GM23338 (cell line): ENCODE measurements at regions not wholly inside any gene's neighbourhood (a gene's known extent, or its start where the extent isn't known, plus 50 kb on each side); places are given as distances from the start of the nearest gene placed in this dataset.

Experiments
- ATAC-seq: fragments of 200-7000 bp; cut with Tn5 transposase; 3 replicates; pipeline ENCODE4 v1.9.1; 2020
- DNase-seq: peaks from one replicate; pipeline ENCODE4 v3.0.0-alpha.2; 2015; ENCODE audit warnings: low spot score
- H2AFZ ChIP-seq: fragments of 200-600 bp; sonication (generic); 2 replicates; pipeline ENCODE4 v1.8.0; 2016; ENCODE audit warnings: antibody characterized with exemption, mild to moderate bottlenecking, moderate library complexity
- H3F3A ChIP-seq: fragments of 200-600 bp; sonication (generic); replicated peaks from 2 replicates; pipeline ENCODE4 v1.8.0; 2017; ENCODE audit warnings: antibody characterized with exemption, mixed run types, low read depth
- H3K27ac ChIP-seq: fragments of 200-600 bp; sonication (generic); 2 replicates; pipeline ENCODE4 v1.6.1; 2016; ENCODE audit warnings: low read depth
- H3K27me3 ChIP-seq: fragments of 200-600 bp; sonication (generic); 2 replicates; pipeline ENCODE4 v1.8.0; 2016; ENCODE audit warnings: mild to moderate bottlenecking, mixed run types, moderate library complexity; ENCODE audit not compliant: insufficient read depth
- H3K36me3 ChIP-seq: fragments of 200-600 bp; sonication (generic); 2 replicates; pipeline ENCODE4 v1.8.0; 2016; ENCODE audit warnings: mild to moderate bottlenecking; ENCODE audit not compliant: insufficient read depth
- H3K4me1 ChIP-seq: fragments of 200-600 bp; sonication (generic); 2 replicates; pipeline ENCODE4 v1.8.0; 2016; ENCODE audit warnings: mild to moderate bottlenecking, moderate library complexity; ENCODE audit not compliant: insufficient read depth
- H3K4me2 ChIP-seq: fragments of 200-600 bp; sonication (generic); 2 replicates; pipeline ENCODE4 v1.7.1; 2017; ENCODE audit warnings: mixed run types
- H3K4me3 ChIP-seq: fragments of 200-600 bp; sonication (generic); 2 replicates; pipeline ENCODE4 v1.6.1; 2016; ENCODE audit warnings: mixed run types
- H3K79me2 ChIP-seq: fragments of 200-600 bp; sonication (generic); replicated peaks from 2 replicates; pipeline ENCODE4 v1.8.0; 2017; ENCODE audit warnings: mild to moderate bottlenecking; ENCODE audit not compliant: insufficient read depth
- H3K9me2 ChIP-seq: fragments of 200-600 bp; sonication (generic); 2 replicates; pipeline ENCODE4 v1.8.0; 2017; ENCODE audit not compliant: insufficient read depth
- H4K20me1 ChIP-seq: fragments of 200-600 bp; sonication (generic); replicated peaks from 2 replicates; pipeline ENCODE4 v1.8.0; 2017; ENCODE audit warnings: mild to moderate bottlenecking; ENCODE audit not compliant: insufficient read depth
- H3K27ac Mint-ChIP-seq: 2 replicates; pipeline ENCODE4 v1.8.0; 2020; ENCODE audit warnings: inconsistent platforms, mild to moderate bottlenecking, moderate library complexity, mixed read lengths
- H3K27me3 Mint-ChIP-seq: 3 replicates; pipeline ENCODE4 v1.8.0; 2022; ENCODE audit warnings: low read depth, mild to moderate bottlenecking, moderate library complexity, mixed read lengths, inconsistent platforms; ENCODE audit not compliant: insufficient read depth, poor library complexity
- H3K36me3 Mint-ChIP-seq: 3 replicates; pipeline ENCODE4 v1.8.0; 2021; ENCODE audit warnings: low read depth, mild to moderate bottlenecking, inconsistent platforms, moderate library complexity, mixed read lengths
- H3K4me1 Mint-ChIP-seq: 3 replicates; pipeline ENCODE4 v1.8.0; 2020; ENCODE audit warnings: mild to moderate bottlenecking, inconsistent platforms, mixed read lengths
- H3K4me3 Mint-ChIP-seq: 3 replicates; pipeline ENCODE4 v1.8.0; 2021; ENCODE audit warnings: moderate library complexity, mild to moderate bottlenecking, inconsistent platforms, mixed read lengths
- H3K9me3 Mint-ChIP-seq: 3 replicates; pipeline ENCODE4 v1.8.0; 2020; ENCODE audit warnings: moderate library complexity, mild to moderate bottlenecking, inconsistent platforms, mixed read lengths
- CREB1 ChIP-seq: fragments of 250-450 bp; sonication (Bioruptor Pico); IDR thresholded peaks from 2 replicates; pipeline ENCODE4 v1.5.0; 2020; ENCODE audit warnings: low read depth, mild to moderate bottlenecking, moderate library complexity
- EZH2 ChIP-seq: fragments of 200-600 bp; sonication (generic); IDR thresholded peaks from one replicate; pipeline ENCODE4 v1.8.0; 2017; ENCODE audit warnings: antibody characterized with exemption, mild to moderate bottlenecking, low read depth; ENCODE audit not compliant: unreplicated experiment
- EZH2phosphoT487 ChIP-seq: fragments of 200-600 bp; sonication (generic); IDR thresholded peaks from one replicate; pipeline ENCODE4 v1.8.1; 2018; ENCODE audit warnings: antibody characterized with exemption; ENCODE audit not compliant: unreplicated experiment
- JUNB ChIP-seq: IDR thresholded peaks from one replicate; pipeline ENCODE4 v1.6.1; 2016; ENCODE audit warnings: antibody characterized with exemption; ENCODE audit not compliant: unreplicated experiment
- NANOG ChIP-seq: IDR thresholded peaks from 2 replicates; pipeline ENCODE4 v1.6.1; 2016; ENCODE audit warnings: antibody characterized with exemption, borderline replicate concordance
- POLR2AphosphoS5 ChIP-seq: IDR thresholded peaks from 2 replicates; pipeline ENCODE4 v1.6.1; 2016; ENCODE audit warnings: antibody characterized with exemption, low read depth
- STAT1 ChIP-seq: IDR thresholded peaks from one replicate; pipeline ENCODE4 v1.6.1; 2016; ENCODE audit warnings: antibody characterized with exemption; ENCODE audit not compliant: unreplicated experiment
- ZNF114 ChIP-seq: fragments of 250-450 bp; sonication (Bioruptor Pico); IDR thresholded peaks from 2 replicates; pipeline ENCODE4 v1.5.0; 2020; ENCODE audit warnings: mild to moderate bottlenecking, moderate library complexity
- ZNF331 ChIP-seq: fragments of 250-450 bp; sonication (Bioruptor Pico); IDR thresholded peaks from 2 replicates; pipeline ENCODE4 v1.5.0; 2020; ENCODE audit warnings: low read depth, mild to moderate bottlenecking, moderate library complexity
- TF ChIP-seq, protein P1 (sequence below): IDR thresholded peaks from 2 replicates; pipeline ENCODE4 v1.6.1; 2016; ENCODE audit warnings: antibody characterized with exemption
- TF ChIP-seq, protein P2 (sequence below): IDR thresholded peaks from one replicate; pipeline ENCODE4 v1.6.1; 2018; ENCODE audit warnings: antibody characterized with exemption; ENCODE audit not compliant: unreplicated experiment
- TF ChIP-seq, protein P3 (sequence below): fragments of 250-450 bp; sonication (Bioruptor Pico); IDR thresholded peaks from 2 replicates; pipeline ENCODE4 v1.5.0; 2020; ENCODE audit warnings: mild to moderate bottlenecking, moderate library complexity

DNA sequence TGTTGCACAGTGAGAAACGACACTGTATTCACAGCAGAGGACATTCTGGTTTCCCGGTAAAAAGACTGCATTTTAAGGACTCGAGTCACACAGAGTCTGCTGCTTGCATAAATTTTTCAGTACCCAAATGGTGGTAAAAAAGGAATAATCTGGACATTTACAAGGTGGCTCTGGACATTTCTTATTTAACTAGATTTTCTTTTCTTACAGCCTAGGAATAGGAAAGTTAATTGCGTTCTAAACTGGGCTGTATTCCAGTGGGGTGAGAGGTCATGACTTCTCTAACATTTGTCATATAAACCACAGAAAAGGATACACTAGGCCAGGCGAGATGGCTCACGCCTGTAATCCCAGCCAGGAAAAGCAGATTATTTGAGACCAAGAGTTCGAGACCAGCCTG lies 237.5 kb upstream of the KLF6 start:
- H3K36me3 ChIP-seq, result no peaks in the 10 kb centered on the region
- ATAC-seq, result no peak
- no peak for DNase-seq
- H4K20me1 ChIP-seq, result no peaks in the 10 kb centered on the region
- no peaks in the 10 kb centered on the region for H3K4me1 ChIP-seq
- TF ChIP-seq, protein P1, sequence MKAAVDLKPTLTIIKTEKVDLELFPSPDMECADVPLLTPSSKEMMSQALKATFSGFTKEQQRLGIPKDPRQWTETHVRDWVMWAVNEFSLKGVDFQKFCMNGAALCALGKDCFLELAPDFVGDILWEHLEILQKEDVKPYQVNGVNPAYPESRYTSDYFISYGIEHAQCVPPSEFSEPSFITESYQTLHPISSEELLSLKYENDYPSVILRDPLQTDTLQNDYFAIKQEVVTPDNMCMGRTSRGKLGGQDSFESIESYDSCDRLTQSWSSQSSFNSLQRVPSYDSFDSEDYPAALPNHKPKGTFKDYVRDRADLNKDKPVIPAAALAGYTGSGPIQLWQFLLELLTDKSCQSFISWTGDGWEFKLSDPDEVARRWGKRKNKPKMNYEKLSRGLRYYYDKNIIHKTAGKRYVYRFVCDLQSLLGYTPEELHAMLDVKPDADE, result no peak
- TF ChIP-seq CREB1 (CRISPR knock-in tag), result no peak
- no peak for TF ChIP-seq NANOG
- no peak for TF ChIP-seq JUNB
- TF ChIP-seq, protein P2, sequence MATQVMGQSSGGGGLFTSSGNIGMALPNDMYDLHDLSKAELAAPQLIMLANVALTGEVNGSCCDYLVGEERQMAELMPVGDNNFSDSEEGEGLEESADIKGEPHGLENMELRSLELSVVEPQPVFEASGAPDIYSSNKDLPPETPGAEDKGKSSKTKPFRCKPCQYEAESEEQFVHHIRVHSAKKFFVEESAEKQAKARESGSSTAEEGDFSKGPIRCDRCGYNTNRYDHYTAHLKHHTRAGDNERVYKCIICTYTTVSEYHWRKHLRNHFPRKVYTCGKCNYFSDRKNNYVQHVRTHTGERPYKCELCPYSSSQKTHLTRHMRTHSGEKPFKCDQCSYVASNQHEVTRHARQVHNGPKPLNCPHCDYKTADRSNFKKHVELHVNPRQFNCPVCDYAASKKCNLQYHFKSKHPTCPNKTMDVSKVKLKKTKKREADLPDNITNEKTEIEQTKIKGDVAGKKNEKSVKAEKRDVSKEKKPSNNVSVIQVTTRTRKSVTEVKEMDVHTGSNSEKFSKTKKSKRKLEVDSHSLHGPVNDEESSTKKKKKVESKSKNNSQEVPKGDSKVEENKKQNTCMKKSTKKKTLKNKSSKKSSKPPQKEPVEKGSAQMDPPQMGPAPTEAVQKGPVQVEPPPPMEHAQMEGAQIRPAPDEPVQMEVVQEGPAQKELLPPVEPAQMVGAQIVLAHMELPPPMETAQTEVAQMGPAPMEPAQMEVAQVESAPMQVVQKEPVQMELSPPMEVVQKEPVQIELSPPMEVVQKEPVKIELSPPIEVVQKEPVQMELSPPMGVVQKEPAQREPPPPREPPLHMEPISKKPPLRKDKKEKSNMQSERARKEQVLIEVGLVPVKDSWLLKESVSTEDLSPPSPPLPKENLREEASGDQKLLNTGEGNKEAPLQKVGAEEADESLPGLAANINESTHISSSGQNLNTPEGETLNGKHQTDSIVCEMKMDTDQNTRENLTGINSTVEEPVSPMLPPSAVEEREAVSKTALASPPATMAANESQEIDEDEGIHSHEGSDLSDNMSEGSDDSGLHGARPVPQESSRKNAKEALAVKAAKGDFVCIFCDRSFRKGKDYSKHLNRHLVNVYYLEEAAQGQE, result no peak
- Mint-ChIP-seq H3K27ac (no peak overlapping the region), H3K4me1 (0 out of 3 replicates have a peak, but pooled peaks cover 5% of the 10 kb centered on the region), H3K4me3 (no peak overlapping the region), H3K27me3 (peaks cover 3% of the 10 kb centered on the region), H3K36me3 (no peaks in the 10 kb centered on the region), H3K9me3 (no peaks in the 10 kb centered on the region)
- no peaks in the 10 kb centered on the region for H3K27me3 ChIP-seq
- H3F3A ChIP-seq, result no peaks in the 10 kb centered on the region
- H3K79me2 ChIP-seq, result no peaks in the 10 kb centered on the region
- no peak overlapping the region for H3K4me3 ChIP-seq
- H3K9me2 ChIP-seq, result no peaks in the 10 kb centered on the region
- no peak overlapping the region for H2AFZ ChIP-seq
- H3K27ac ChIP-seq, result no peak overlapping the region
- H3K4me2 ChIP-seq, result no peak overlapping the region

DNA sequence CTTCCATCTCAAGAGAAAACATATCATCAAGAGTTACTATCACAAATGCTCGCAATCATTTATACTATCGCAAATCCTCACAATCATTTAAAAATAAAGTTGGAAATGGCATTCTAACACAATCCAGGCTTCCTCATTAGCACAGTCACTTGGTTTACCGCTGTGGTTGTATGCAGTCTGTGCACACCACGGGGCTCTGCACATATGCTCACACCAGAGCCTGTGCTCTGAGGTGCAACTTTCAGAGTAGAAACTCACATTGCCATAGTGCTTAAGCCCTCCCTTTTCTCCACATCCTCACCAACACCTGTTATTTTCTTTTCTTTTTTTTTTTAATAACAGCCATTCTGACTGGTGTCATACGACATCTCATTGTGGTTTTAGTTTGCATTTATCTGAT lies 235.6 kb upstream of the KLF6 start:
- no peaks in the 10 kb centered on the region for H3K9me3 Mint-ChIP-seq

More for the DNA sequence above, 235.6 kb upstream of the KLF6 start:
- Mint-ChIP-seq H3K36me3 (no peaks in the 10 kb centered on the region), H3K27me3 (peaks cover 3% of the 10 kb centered on the region), H3K27ac (no peak overlapping the region), H3K4me3 (no peak overlapping the region), H3K4me1 (0 out of 3 replicates have a peak, but pooled peaks cover 5% of the 10 kb centered on the region)
- no peak overlapping the region for H3K4me2 ChIP-seq
- H3K27ac ChIP-seq, result no peak overlapping the region
- no peaks in the 10 kb centered on the region for H3K79me2 ChIP-seq
- no peaks in the 10 kb centered on the region for H3K36me3 ChIP-seq
- H2AFZ ChIP-seq, result no peak overlapping the region
- ATAC-seq (no peak), DNase-seq (no peak)
- TF ChIP-seq, protein P3, sequence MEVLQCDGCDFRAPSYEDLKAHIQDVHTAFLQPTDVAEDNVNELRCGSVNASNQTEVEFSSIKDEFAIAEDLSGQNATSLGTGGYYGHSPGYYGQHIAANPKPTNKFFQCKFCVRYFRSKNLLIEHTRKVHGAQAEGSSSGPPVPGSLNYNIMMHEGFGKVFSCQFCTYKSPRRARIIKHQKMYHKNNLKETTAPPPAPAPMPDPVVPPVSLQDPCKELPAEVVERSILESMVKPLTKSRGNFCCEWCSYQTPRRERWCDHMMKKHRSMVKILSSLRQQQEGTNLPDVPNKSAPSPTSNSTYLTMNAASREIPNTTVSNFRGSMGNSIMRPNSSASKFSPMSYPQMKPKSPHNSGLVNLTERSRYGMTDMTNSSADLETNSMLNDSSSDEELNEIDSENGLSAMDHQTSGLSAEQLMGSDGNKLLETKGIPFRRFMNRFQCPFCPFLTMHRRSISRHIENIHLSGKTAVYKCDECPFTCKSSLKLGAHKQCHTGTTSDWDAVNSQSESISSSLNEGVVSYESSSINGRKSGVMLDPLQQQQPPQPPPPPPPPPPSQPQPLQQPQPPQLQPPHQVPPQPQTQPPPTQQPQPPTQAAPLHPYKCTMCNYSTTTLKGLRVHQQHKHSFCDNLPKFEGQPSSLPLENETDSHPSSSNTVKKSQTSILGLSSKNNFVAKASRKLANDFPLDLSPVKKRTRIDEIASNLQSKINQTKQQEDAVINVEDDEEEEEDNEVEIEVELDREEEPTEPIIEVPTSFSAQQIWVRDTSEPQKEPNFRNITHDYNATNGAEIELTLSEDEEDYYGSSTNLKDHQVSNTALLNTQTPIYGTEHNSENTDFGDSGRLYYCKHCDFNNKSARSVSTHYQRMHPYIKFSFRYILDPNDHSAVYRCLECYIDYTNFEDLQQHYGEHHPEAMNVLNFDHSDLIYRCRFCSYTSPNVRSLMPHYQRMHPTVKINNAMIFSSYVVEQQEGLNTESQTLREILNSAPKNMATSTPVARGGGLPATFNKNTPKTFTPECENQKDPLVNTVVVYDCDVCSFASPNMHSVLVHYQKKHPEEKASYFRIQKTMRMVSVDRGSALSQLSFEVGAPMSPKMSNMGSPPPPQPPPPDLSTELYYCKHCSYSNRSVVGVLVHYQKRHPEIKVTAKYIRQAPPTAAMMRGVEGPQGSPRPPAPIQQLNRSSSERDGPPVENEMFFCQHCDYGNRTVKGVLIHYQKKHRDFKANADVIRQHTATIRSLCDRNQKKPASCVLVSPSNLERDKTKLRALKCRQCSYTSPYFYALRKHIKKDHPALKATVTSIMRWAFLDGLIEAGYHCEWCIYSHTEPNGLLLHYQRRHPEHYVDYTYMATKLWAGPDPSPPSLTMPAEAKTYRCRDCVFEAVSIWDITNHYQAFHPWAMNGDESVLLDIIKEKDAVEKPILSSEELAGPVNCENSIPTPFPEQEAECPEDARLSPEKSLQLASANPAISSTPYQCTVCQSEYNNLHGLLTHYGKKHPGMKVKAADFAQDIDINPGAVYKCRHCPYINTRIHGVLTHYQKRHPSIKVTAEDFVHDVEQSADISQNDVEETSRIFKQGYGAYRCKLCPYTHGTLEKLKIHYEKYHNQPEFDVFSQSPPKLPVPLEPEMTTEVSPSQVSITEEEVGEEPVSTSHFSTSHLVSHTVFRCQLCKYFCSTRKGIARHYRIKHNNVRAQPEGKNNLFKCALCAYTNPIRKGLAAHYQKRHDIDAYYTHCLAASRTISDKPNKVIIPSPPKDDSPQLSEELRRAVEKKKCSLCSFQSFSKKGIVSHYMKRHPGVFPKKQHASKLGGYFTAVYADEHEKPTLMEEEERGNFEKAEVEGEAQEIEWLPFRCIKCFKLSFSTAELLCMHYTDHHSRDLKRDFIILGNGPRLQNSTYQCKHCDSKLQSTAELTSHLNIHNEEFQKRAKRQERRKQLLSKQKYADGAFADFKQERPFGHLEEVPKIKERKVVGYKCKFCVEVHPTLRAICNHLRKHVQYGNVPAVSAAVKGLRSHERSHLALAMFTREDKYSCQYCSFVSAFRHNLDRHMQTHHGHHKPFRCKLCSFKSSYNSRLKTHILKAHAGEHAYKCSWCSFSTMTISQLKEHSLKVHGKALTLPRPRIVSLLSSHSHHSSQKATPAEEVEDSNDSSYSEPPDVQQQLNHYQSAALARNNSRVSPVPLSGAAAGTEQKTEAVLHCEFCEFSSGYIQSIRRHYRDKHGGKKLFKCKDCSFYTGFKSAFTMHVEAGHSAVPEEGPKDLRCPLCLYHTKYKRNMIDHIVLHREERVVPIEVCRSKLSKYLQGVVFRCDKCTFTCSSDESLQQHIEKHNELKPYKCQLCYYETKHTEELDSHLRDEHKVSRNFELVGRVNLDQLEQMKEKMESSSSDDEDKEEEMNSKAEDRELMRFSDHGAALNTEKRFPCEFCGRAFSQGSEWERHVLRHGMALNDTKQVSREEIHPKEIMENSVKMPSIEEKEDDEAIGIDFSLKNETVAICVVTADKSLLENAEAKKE, result no peak
- no peak for TF ChIP-seq CREB1 (CRISPR knock-in tag)
- no peak for TF ChIP-seq ZNF114
- no peak for TF ChIP-seq STAT1
- TF ChIP-seq POLR2AphosphoS5, result no peak
- no peak for TF ChIP-seq ZNF331 (CRISPR knock-in tag)
- TF ChIP-seq JUNB, result no peak
- TF ChIP-seq EZH2phosphoT487, result no peak
- no peak for TF ChIP-seq EZH2
- H3K4me3 ChIP-seq, result no peak overlapping the region
- no peaks in the 10 kb centered on the region for H3K27me3 ChIP-seq
- no peaks in the 10 kb centered on the region for H3K9me2 ChIP-seq
- no peaks in the 10 kb centered on the region for H3K4me1 ChIP-seq
- H3F3A ChIP-seq, result no peaks in the 10 kb centered on the region
- no peaks in the 10 kb centered on the region for H4K20me1 ChIP-seq
